GM23338 (cell line): ENCODE measurements at regions not wholly inside any gene's neighbourhood (a gene's known extent, or its start where the extent isn't known, plus 50 kb on each side); places are given as distances from the start of the nearest gene placed in this dataset.

Source experiments
- ATAC-seq: fragments of 200-7000 bp; cut with Tn5 transposase; 3 replicates; pipeline ENCODE4 v1.9.1; 2020
- DNase-seq: peaks from one replicate; pipeline ENCODE4 v3.0.0-alpha.2; 2015; ENCODE audit warnings: low spot score
- H2AFZ ChIP-seq: fragments of 200-600 bp; sonication (generic); 2 replicates; pipeline ENCODE4 v1.8.0; 2016; ENCODE audit warnings: antibody characterized with exemption, mild to moderate bottlenecking, moderate library complexity
- H3F3A ChIP-seq: fragments of 200-600 bp; sonication (generic); replicated peaks from 2 replicates; pipeline ENCODE4 v1.8.0; 2017; ENCODE audit warnings: antibody characterized with exemption, mixed run types, low read depth
- H3K27ac ChIP-seq: fragments of 200-600 bp; sonication (generic); 2 replicates; pipeline ENCODE4 v1.6.1; 2016; ENCODE audit warnings: low read depth
- H3K27me3 ChIP-seq: fragments of 200-600 bp; sonication (generic); 2 replicates; pipeline ENCODE4 v1.8.0; 2016; ENCODE audit warnings: mild to moderate bottlenecking, mixed run types, moderate library complexity; ENCODE audit not compliant: insufficient read depth
- H3K36me3 ChIP-seq: fragments of 200-600 bp; sonication (generic); 2 replicates; pipeline ENCODE4 v1.8.0; 2016; ENCODE audit warnings: mild to moderate bottlenecking; ENCODE audit not compliant: insufficient read depth
- H3K4me1 ChIP-seq: fragments of 200-600 bp; sonication (generic); 2 replicates; pipeline ENCODE4 v1.8.0; 2016; ENCODE audit warnings: mild to moderate bottlenecking, moderate library complexity; ENCODE audit not compliant: insufficient read depth
- H3K4me2 ChIP-seq: fragments of 200-600 bp; sonication (generic); 2 replicates; pipeline ENCODE4 v1.7.1; 2017; ENCODE audit warnings: mixed run types
- H3K4me3 ChIP-seq: fragments of 200-600 bp; sonication (generic); 2 replicates; pipeline ENCODE4 v1.6.1; 2016; ENCODE audit warnings: mixed run types
- H3K79me2 ChIP-seq: fragments of 200-600 bp; sonication (generic); replicated peaks from 2 replicates; pipeline ENCODE4 v1.8.0; 2017; ENCODE audit warnings: mild to moderate bottlenecking; ENCODE audit not compliant: insufficient read depth
- H3K9me2 ChIP-seq: fragments of 200-600 bp; sonication (generic); 2 replicates; pipeline ENCODE4 v1.8.0; 2017; ENCODE audit not compliant: insufficient read depth
- H4K20me1 ChIP-seq: fragments of 200-600 bp; sonication (generic); replicated peaks from 2 replicates; pipeline ENCODE4 v1.8.0; 2017; ENCODE audit warnings: mild to moderate bottlenecking; ENCODE audit not compliant: insufficient read depth
- H3K27ac Mint-ChIP-seq: 2 replicates; pipeline ENCODE4 v1.8.0; 2020; ENCODE audit warnings: inconsistent platforms, mild to moderate bottlenecking, moderate library complexity, mixed read lengths
- H3K27me3 Mint-ChIP-seq: 3 replicates; pipeline ENCODE4 v1.8.0; 2022; ENCODE audit warnings: low read depth, mild to moderate bottlenecking, moderate library complexity, mixed read lengths, inconsistent platforms; ENCODE audit not compliant: insufficient read depth, poor library complexity
- H3K36me3 Mint-ChIP-seq: 3 replicates; pipeline ENCODE4 v1.8.0; 2021; ENCODE audit warnings: low read depth, mild to moderate bottlenecking, inconsistent platforms, moderate library complexity, mixed read lengths
- H3K4me1 Mint-ChIP-seq: 3 replicates; pipeline ENCODE4 v1.8.0; 2020; ENCODE audit warnings: mild to moderate bottlenecking, inconsistent platforms, mixed read lengths
- H3K4me3 Mint-ChIP-seq: 3 replicates; pipeline ENCODE4 v1.8.0; 2021; ENCODE audit warnings: moderate library complexity, mild to moderate bottlenecking, inconsistent platforms, mixed read lengths
- H3K9me3 Mint-ChIP-seq: 3 replicates; pipeline ENCODE4 v1.8.0; 2020; ENCODE audit warnings: moderate library complexity, mild to moderate bottlenecking, inconsistent platforms, mixed read lengths
- CREB1 ChIP-seq: fragments of 250-450 bp; sonication (Bioruptor Pico); IDR thresholded peaks from 2 replicates; pipeline ENCODE4 v1.5.0; 2020; ENCODE audit warnings: low read depth, mild to moderate bottlenecking, moderate library complexity
- ETS1 ChIP-seq: IDR thresholded peaks from 2 replicates; pipeline ENCODE4 v1.6.1; 2016; ENCODE audit warnings: antibody characterized with exemption
- EZH2 ChIP-seq: fragments of 200-600 bp; sonication (generic); IDR thresholded peaks from one replicate; pipeline ENCODE4 v1.8.0; 2017; ENCODE audit warnings: antibody characterized with exemption, mild to moderate bottlenecking, low read depth; ENCODE audit not compliant: unreplicated experiment
- EZH2phosphoT487 ChIP-seq: fragments of 200-600 bp; sonication (generic); IDR thresholded peaks from one replicate; pipeline ENCODE4 v1.8.1; 2018; ENCODE audit warnings: antibody characterized with exemption; ENCODE audit not compliant: unreplicated experiment
- JUNB ChIP-seq: IDR thresholded peaks from one replicate; pipeline ENCODE4 v1.6.1; 2016; ENCODE audit warnings: antibody characterized with exemption; ENCODE audit not compliant: unreplicated experiment
- NANOG ChIP-seq: IDR thresholded peaks from 2 replicates; pipeline ENCODE4 v1.6.1; 2016; ENCODE audit warnings: antibody characterized with exemption, borderline replicate concordance
- POLR2AphosphoS5 ChIP-seq: IDR thresholded peaks from 2 replicates; pipeline ENCODE4 v1.6.1; 2016; ENCODE audit warnings: antibody characterized with exemption, low read depth
- STAT1 ChIP-seq: IDR thresholded peaks from one replicate; pipeline ENCODE4 v1.6.1; 2016; ENCODE audit warnings: antibody characterized with exemption; ENCODE audit not compliant: unreplicated experiment
- ZNF114 ChIP-seq: fragments of 250-450 bp; sonication (Bioruptor Pico); IDR thresholded peaks from 2 replicates; pipeline ENCODE4 v1.5.0; 2020; ENCODE audit warnings: mild to moderate bottlenecking, moderate library complexity
- TF ChIP-seq, protein P1 (sequence below): IDR thresholded peaks from one replicate; pipeline ENCODE4 v1.6.1; 2018; ENCODE audit warnings: antibody characterized with exemption; ENCODE audit not compliant: unreplicated experiment
- TF ChIP-seq, protein P2 (sequence below), 2 experiments: fragments of 200-600 bp in 1 of 2; sonication (generic) in 1 of 2; conservative IDR thresholded peaks; 2 replicates each; pipeline versions ENCODE4 v1.5.1 to v1.6.1; 2016 to 2017; ENCODE audit warnings: antibody characterized with exemption in 2 of 2, low read depth in 2 of 2, mild to moderate bottlenecking in 2 of 2, moderate library complexity in 1 of 2

- Histone ChIP-seq H3K4me1 (no peaks in the 10 kb centered on the region), H2AFZ (no peak overlapping the region), H3K9me2 (0 out of 2 replicates have a peak, but pooled peaks cover 5% of the 10 kb centered on the region), H3K79me2 (no peaks in the 10 kb centered on the region), H3K4me3 (no peak overlapping the region), H3K27me3 (no peaks in the 10 kb centered on the region), H3K27ac (no peak overlapping the region), H3K4me2 (no peak overlapping the region), H3K36me3 (no peaks in the 10 kb centered on the region), H3F3A (no peaks in the 10 kb centered on the region), H4K20me1 (no peaks in the 10 kb centered on the region)
- TF ChIP-seq ZNF114 (CRISPR knock-in tag) = no peak
- no peak for TF ChIP-seq EZH2phosphoT487
- no peak for TF ChIP-seq NANOG
- TF ChIP-seq JUNB = no peak
- TF ChIP-seq ETS1 = no peak
- TF ChIP-seq STAT1 = no peak
- TF ChIP-seq, protein P1, sequence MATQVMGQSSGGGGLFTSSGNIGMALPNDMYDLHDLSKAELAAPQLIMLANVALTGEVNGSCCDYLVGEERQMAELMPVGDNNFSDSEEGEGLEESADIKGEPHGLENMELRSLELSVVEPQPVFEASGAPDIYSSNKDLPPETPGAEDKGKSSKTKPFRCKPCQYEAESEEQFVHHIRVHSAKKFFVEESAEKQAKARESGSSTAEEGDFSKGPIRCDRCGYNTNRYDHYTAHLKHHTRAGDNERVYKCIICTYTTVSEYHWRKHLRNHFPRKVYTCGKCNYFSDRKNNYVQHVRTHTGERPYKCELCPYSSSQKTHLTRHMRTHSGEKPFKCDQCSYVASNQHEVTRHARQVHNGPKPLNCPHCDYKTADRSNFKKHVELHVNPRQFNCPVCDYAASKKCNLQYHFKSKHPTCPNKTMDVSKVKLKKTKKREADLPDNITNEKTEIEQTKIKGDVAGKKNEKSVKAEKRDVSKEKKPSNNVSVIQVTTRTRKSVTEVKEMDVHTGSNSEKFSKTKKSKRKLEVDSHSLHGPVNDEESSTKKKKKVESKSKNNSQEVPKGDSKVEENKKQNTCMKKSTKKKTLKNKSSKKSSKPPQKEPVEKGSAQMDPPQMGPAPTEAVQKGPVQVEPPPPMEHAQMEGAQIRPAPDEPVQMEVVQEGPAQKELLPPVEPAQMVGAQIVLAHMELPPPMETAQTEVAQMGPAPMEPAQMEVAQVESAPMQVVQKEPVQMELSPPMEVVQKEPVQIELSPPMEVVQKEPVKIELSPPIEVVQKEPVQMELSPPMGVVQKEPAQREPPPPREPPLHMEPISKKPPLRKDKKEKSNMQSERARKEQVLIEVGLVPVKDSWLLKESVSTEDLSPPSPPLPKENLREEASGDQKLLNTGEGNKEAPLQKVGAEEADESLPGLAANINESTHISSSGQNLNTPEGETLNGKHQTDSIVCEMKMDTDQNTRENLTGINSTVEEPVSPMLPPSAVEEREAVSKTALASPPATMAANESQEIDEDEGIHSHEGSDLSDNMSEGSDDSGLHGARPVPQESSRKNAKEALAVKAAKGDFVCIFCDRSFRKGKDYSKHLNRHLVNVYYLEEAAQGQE = no peak
- TF ChIP-seq POLR2AphosphoS5 = no peak
- no peak for TF ChIP-seq EZH2
- TF ChIP-seq CREB1 (CRISPR knock-in tag) = no peak
- Mint-ChIP-seq H3K9me3 (no peaks in the 10 kb centered on the region), H3K27me3 (no peaks in the 10 kb centered on the region), H3K36me3 (no peaks in the 10 kb centered on the region), H3K27ac (no peak overlapping the region), H3K4me3 (no peak overlapping the region), H3K4me1 (0 out of 3 replicates have a peak, but pooled peaks cover under 1% of the 10 kb centered on the region)
- ATAC-seq = no peak
- DNase-seq = no peak
Measured at GRCh38 chr4:37040816-37041215, 203.7 kb upstream of the NWD2 start.

DNA sequence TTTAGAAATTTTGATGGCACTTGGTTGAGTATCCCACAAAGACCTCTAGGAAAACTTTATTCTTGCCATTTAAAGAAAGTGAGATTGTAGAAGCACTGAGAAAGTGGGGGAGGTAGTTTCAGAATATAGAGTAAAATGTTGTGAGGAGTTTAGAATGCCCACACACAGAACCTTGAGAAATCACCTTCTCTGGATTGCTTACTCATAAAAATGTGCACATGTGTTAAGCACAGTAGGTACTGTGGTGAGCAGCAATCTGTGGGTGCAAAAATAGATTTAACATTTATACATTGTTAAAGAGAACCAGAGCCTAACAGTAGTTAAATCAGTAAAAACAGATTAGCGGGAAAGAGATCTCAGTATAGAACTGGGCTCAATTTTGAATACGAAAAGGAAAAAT is 201.2 kb upstream of the NWD2 start:
- Histone ChIP-seq H3K79me2 (no peaks in the 10 kb centered on the region), H3K27me3 (no peaks in the 10 kb centered on the region), H4K20me1 (no peaks in the 10 kb centered on the region), H3K4me3 (no peak overlapping the region), H3K4me1 (no peaks in the 10 kb centered on the region; the same call in 1 of the 2 replicates), H3K27ac (no peak overlapping the region), H3K36me3 (no peaks in the 10 kb centered on the region), H3K9me2 (0 out of 2 replicates have a peak, but pooled peaks cover 5% of the 10 kb centered on the region), H2AFZ (no peak overlapping the region), H3K4me2 (no peak overlapping the region), H3F3A (no peaks in the 10 kb centered on the region)
- Mint-ChIP-seq H3K27me3 (no peaks in the 10 kb centered on the region), H3K9me3 (no peaks in the 10 kb centered on the region), H3K4me3 (no peak overlapping the region), H3K36me3 (no peaks in the 10 kb centered on the region), H3K27ac (no peak overlapping the region), H3K4me1 (0 out of 3 replicates have a peak, but pooled peaks cover 4% of the 10 kb centered on the region)
- no peak for DNase-seq
- no peak for ATAC-seq
- no peak for TF ChIP-seq ETS1
- TF ChIP-seq EZH2phosphoT487 = no peak
- no peak for TF ChIP-seq ZNF114 (CRISPR knock-in tag)
- TF ChIP-seq, protein P1 = no peak
- TF ChIP-seq, protein P2, sequence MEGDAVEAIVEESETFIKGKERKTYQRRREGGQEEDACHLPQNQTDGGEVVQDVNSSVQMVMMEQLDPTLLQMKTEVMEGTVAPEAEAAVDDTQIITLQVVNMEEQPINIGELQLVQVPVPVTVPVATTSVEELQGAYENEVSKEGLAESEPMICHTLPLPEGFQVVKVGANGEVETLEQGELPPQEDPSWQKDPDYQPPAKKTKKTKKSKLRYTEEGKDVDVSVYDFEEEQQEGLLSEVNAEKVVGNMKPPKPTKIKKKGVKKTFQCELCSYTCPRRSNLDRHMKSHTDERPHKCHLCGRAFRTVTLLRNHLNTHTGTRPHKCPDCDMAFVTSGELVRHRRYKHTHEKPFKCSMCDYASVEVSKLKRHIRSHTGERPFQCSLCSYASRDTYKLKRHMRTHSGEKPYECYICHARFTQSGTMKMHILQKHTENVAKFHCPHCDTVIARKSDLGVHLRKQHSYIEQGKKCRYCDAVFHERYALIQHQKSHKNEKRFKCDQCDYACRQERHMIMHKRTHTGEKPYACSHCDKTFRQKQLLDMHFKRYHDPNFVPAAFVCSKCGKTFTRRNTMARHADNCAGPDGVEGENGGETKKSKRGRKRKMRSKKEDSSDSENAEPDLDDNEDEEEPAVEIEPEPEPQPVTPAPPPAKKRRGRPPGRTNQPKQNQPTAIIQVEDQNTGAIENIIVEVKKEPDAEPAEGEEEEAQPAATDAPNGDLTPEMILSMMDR (conservative IDR thresholded peaks at IDR 0.05; ENCODE audit: low read depth in 2 of 2) = no peak
- TF ChIP-seq EZH2 = no peak
